ENCODE measurements at regions not wholly inside any gene's neighbourhood (a gene's known extent, or its start where the extent isn't known, plus 50 kb on each side); places are given as distances from the start of the nearest gene placed in this dataset.

GRCh38 chr16:11432856-11433395, 87.7 kb downstream of the RMI2 start:
- no peaks in the 10 kb centered on the region for H3K4me1 ChIP-seq
- no peaks in the 10 kb centered on the region for H3K27me3 ChIP-seq
- H3K27ac ChIP-seq: no peak overlapping the region
- no peak overlapping the region for H3K4me3 ChIP-seq
- no peaks in the 10 kb centered on the region for H3K9me3 ChIP-seq
- intact Hi-C loops (cut with DNase I): no loop called here
- no peaks in the 10 kb centered on the region for H3K36me3 ChIP-seq
- TF ChIP-seq, protein P1, sequence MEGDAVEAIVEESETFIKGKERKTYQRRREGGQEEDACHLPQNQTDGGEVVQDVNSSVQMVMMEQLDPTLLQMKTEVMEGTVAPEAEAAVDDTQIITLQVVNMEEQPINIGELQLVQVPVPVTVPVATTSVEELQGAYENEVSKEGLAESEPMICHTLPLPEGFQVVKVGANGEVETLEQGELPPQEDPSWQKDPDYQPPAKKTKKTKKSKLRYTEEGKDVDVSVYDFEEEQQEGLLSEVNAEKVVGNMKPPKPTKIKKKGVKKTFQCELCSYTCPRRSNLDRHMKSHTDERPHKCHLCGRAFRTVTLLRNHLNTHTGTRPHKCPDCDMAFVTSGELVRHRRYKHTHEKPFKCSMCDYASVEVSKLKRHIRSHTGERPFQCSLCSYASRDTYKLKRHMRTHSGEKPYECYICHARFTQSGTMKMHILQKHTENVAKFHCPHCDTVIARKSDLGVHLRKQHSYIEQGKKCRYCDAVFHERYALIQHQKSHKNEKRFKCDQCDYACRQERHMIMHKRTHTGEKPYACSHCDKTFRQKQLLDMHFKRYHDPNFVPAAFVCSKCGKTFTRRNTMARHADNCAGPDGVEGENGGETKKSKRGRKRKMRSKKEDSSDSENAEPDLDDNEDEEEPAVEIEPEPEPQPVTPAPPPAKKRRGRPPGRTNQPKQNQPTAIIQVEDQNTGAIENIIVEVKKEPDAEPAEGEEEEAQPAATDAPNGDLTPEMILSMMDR (IDR thresholded peaks at IDR 0.05): no peak
- DNase-seq (ENCODE audit: low spot score in 2 of 2): no peak

DNA sequence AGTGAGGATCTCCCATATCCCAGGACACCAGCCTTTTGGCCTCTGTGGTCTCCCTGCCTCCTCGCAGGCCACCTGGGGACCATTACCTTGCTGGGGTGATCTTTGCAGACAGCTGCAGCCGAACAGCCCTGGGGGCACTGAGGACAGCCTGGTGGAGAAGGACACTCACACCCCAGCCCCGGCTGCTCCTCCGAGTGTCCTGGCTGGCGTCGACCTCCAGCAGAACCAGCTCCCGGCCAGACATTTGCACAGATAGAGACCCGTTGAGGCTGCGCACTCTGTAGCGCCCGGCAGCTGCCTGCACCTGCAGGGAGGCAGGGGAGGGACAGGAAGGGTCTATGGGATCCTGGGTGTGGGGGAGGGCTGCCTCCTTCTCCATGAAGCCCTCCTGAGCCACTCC, 90.3 kb downstream of the RMI2 start:
- H3K27me3 ChIP-seq: no peaks in the 10 kb centered on the region
- no peak overlapping the region for H3K4me3 ChIP-seq
- intact Hi-C loops (cut with DNase I): no loop called here
- H3K27ac ChIP-seq: no peak overlapping the region
- no peaks in the 10 kb centered on the region for H3K4me1 ChIP-seq
- DNase-seq (ENCODE audit: low spot score in 2 of 2): no peak
- TF ChIP-seq, protein P1 (IDR thresholded peaks at IDR 0.05): no peak
- H3K9me3 ChIP-seq: peaks cover 0 to 8% of the 10 kb centered on the region in 2 donors
- H3K36me3 ChIP-seq: no peaks in the 10 kb centered on the region

GRCh38 chr16:11437069-11437468, 91.8 kb downstream of the RMI2 start:
- H3K27ac ChIP-seq: no peak overlapping the region
- intact Hi-C loops (cut with DNase I): no loop called here

DNA sequence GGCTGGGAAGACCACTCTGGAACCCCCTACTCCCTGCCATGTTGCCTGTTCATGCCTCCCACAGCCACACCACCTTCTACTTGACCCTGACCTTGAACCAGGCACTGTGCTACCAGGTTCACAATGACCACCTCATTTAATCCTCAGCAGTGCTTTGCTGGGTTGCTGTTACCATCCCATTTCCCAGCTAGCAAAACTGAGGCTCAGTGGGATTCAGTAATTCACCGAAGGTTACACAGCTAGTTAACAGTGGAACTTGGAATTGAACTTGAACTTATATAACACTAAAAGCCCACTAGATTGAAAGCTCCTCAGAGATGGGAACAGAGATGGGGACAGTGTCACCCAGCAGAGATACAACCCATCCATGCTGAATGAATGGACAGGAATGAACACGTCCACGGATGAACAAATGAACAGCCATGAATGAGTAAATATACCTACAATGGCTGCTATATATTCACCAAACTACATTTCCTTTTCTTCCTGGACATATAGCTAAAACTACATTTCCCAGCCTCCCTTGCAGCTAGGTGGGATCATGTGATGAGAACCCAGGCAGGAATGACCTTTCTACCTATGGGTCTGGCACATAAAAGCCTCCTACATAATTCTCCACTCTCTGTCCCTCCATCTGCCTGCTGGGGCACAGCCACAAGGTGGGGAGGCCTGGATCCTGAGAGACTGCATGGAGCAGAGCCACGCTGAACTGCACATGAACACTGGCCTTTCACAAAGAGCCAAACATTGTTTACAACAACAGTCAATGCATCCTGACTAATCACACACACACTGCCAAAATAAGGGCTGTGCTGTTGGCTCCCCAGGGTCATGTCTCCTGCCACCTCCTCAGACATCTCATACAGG, 94.8 kb downstream of the RMI2 start:
- no peak overlapping the region for H3K27ac ChIP-seq
- H3K36me3 ChIP-seq: no peaks in the 10 kb centered on the region
- no peaks in the 10 kb centered on the region for H3K27me3 ChIP-seq
- H3K4me1 ChIP-seq: no peaks in the 10 kb centered on the region
- H3K4me3 ChIP-seq: no peak overlapping the region
- peaks cover 0 to 8% of the 10 kb centered on the region in 2 donors for H3K9me3 ChIP-seq
- DNase-seq (ENCODE audit: low spot score in 2 of 2): no peak
- intact Hi-C loops (cut with DNase I): no loop called here
- TF ChIP-seq, protein P1 (IDR thresholded peaks at IDR 0.05): no peak

More at GRCh38 chr16:11437069-11437468, 91.8 kb downstream of the RMI2 start:
- Histone ChIP-seq H3K27me3 (no peaks in the 10 kb centered on the region), H3K36me3 (no peaks in the 10 kb centered on the region), H3K4me3 (no peak overlapping the region), H3K4me1 (no peaks in the 10 kb centered on the region), H3K9me3 (peaks cover 0 to 8% of the 10 kb centered on the region in 2 donors)
- TF ChIP-seq, protein P1 (IDR thresholded peaks at IDR 0.05): no peak
- DNase-seq (ENCODE audit: low spot score in 2 of 2): no peak

DNA sequence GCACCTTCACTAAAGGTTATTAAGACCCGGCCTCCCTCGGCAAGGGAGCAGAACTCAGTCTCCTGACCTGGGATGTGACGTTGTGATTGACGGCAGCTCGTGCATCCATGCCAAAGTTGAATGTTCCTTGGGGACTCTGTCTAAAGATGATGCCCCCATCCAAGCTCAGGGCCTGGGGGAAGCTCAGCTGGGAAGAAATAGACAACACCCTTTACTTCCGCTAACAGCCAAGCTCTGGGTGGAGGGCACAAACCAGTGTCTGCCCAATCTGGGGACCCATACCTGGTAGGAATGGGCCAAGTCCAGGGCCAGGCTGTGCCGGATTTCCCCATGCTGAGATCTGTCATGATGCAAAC, 95.4 kb downstream of the RMI2 start:
- intact Hi-C loops (cut with DNase I): no loop called here

More for the DNA sequence above, 95.4 kb downstream of the RMI2 start:
- no peaks in the 10 kb centered on the region for H3K27me3 ChIP-seq
- no peak overlapping the region for H3K4me3 ChIP-seq
- DNase-seq (ENCODE audit: low spot score in 2 of 2): no peak
- no peak overlapping the region for H3K27ac ChIP-seq
- peaks cover 0 to 8% of the 10 kb centered on the region in 2 donors for H3K9me3 ChIP-seq
- TF ChIP-seq, protein P1 (IDR thresholded peaks at IDR 0.05): no peak
- H3K4me1 ChIP-seq: no peaks in the 10 kb centered on the region
- H3K36me3 ChIP-seq: no peaks in the 10 kb centered on the region

Data from ascending aorta (tissue), 2 donors.